ENCODE measurements at regions not wholly inside any gene's neighbourhood (a gene's known extent, or its start where the extent isn't known, plus 50 kb on each side); places are given as distances from the start of the nearest gene placed in this dataset.

GRCh38 chr10:130888493-130888892, 423.0 kb downstream of the TCERG1L start (continued):
- TF ChIP-seq ZNF462 (CRISPR knock-in tag; IDR thresholded peaks at IDR 0.05) = no peak
- no peak for TF ChIP-seq NANOG (IDR thresholded peaks at IDR 0.05; ENCODE audit: borderline replicate concordance)
- no peak for TF ChIP-seq ZNF331 (CRISPR knock-in tag; IDR thresholded peaks at IDR 0.05; ENCODE audit: low read depth)
- TF ChIP-seq ZNF114 (CRISPR knock-in tag; IDR thresholded peaks at IDR 0.05) = no peak
- no peak for TF ChIP-seq EZH2 (IDR thresholded peaks at IDR 0.05; ENCODE audit: low read depth, unreplicated experiment)
- TF ChIP-seq POLR2AphosphoS5 (IDR thresholded peaks at IDR 0.05; ENCODE audit: low read depth) = no peak
- no peak for TF ChIP-seq STAT1 (IDR thresholded peaks at IDR 0.05; ENCODE audit: unreplicated experiment)
- TF ChIP-seq CTCF (conservative IDR thresholded peaks at IDR 0.05; ENCODE audit: low read depth in 2 of 2) = no peak

GRCh38 chr10:130889240-130889639, 422.3 kb downstream of the TCERG1L start:
- H3K4me3 Mint-ChIP-seq = no peak overlapping the region
- H3K9me3 Mint-ChIP-seq = peaks cover 79% of the 10 kb centered on the region
- Histone ChIP-seq H3K79me2 (replicated peaks; ENCODE audit: insufficient read depth) (no peaks in the 10 kb centered on the region), H3F3A (replicated peaks; ENCODE audit: low read depth) (no peaks in the 10 kb centered on the region), H3K4me2 (no peak overlapping the region), H3K36me3 (ENCODE audit: insufficient read depth) (no peaks in the 10 kb centered on the region), H3K27ac (ENCODE audit: low read depth) (no peak overlapping the region), H2AFZ (no peak overlapping the region), H3K27me3 (ENCODE audit: insufficient read depth) (no peaks in the 10 kb centered on the region), H3K4me1 (ENCODE audit: insufficient read depth) (no peaks in the 10 kb centered on the region), H3K9me2 (ENCODE audit: insufficient read depth) (no peaks in the 10 kb centered on the region), H4K20me1 (replicated peaks; ENCODE audit: insufficient read depth) (no peaks in the 10 kb centered on the region), H3K4me3 (no peak overlapping the region)
- peaks cover 4% of the 10 kb centered on the region; the same call in 2 of the 3 replicates for H3K4me1 Mint-ChIP-seq
- peaks cover 4% of the 10 kb centered on the region; the same call in 2 of the 3 replicates for H3K36me3 Mint-ChIP-seq (ENCODE audit: low read depth)
- ATAC-seq (no peak), DNase-seq (ENCODE audit: low spot score) (no peak)
- H3K27ac Mint-ChIP-seq = no peak overlapping the region
- peaks cover 2% of the 10 kb centered on the region for H3K27me3 Mint-ChIP-seq (ENCODE audit: insufficient read depth, low read depth, poor library complexity)
- no peak for TF ChIP-seq NANOG (IDR thresholded peaks at IDR 0.05; ENCODE audit: borderline replicate concordance)
- TF ChIP-seq ZNF331 (CRISPR knock-in tag; IDR thresholded peaks at IDR 0.05; ENCODE audit: low read depth) = no peak
- no peak for TF ChIP-seq POLR2AphosphoS5 (IDR thresholded peaks at IDR 0.05; ENCODE audit: low read depth)
- no peak for TF ChIP-seq CREB1 (CRISPR knock-in tag; IDR thresholded peaks at IDR 0.05; ENCODE audit: low read depth)

Measured in GM23338 (cell line).